Keratinocyte (primary cell): ENCODE measurements at regions not wholly inside any gene's neighbourhood (a gene's known extent, or its start where the extent isn't known, plus 50 kb on each side); places are given as distances from the start of the nearest gene placed in this dataset.
"Not testable (repeated sequence)": the region's sequence is repeated elsewhere in the genome, so short reads cannot be mapped to it uniquely, and the experiment has no call there.

Experiments
- DNase-seq: peaks from one replicate; pipeline ENCODE4 v3.0.0-alpha.2; 2011; ENCODE audit warnings: low read depth, missing footprints, low spot score
- FAIRE-seq: peaks from 2 replicates; lab custom pipeline; 2011; peaks lifted over from hg19 to GRCh38; lab: Jason Lieb, UNC
- H2AFZ ChIP-seq: 2 replicates; pipeline ENCODE4 v1.6.0; 2012; ENCODE audit warnings: low read length, control low read depth, inconsistent platforms; ENCODE audit not compliant: control insufficient read depth
- H3K27ac ChIP-seq: 2 replicates; pipeline ENCODE4 v1.5.1; 2011; ENCODE audit warnings: low read length; ENCODE audit not compliant: control insufficient read depth, insufficient read depth
- H3K27me3 ChIP-seq: 3 replicates; pipeline ENCODE4 v1.6.0; 2011; ENCODE audit warnings: low read length; ENCODE audit not compliant: control insufficient read depth, insufficient read depth; ENCODE audit errors: extremely low read depth
- H3K36me3 ChIP-seq, 2 experiments: 2 replicates in 1 of 2; 3 replicates in 1 of 2; pipeline ENCODE4 v1.5.1; 2011; ENCODE audit warnings: low read length in 2 of 2, mild to moderate bottlenecking in 1 of 2; ENCODE audit not compliant: control insufficient read depth in 2 of 2, insufficient read depth in 2 of 2; ENCODE audit errors: extremely low read depth in 1 of 2
- H3K4me1 ChIP-seq: 3 replicates; pipeline ENCODE4 v1.5.1; 2011; ENCODE audit warnings: low read length; ENCODE audit not compliant: control insufficient read depth, insufficient read depth; ENCODE audit errors: extremely low read depth
- H3K4me2 ChIP-seq: 3 replicates; pipeline ENCODE4 v1.6.0; 2011; ENCODE audit warnings: low read depth, low read length; ENCODE audit not compliant: control insufficient read depth, insufficient read depth; ENCODE audit errors: extremely low read depth
- H3K4me3 ChIP-seq, 3 experiments: fragments of 200-600 bp in 1 of 3; sonication (generic) in 1 of 3; 2 replicates in 2 of 3; 3 replicates in 1 of 3; pipeline ENCODE4 v1.5.1; 2011 to 2016; ENCODE audit warnings: low read length in 3 of 3, mild to moderate bottlenecking in 3 of 3, control low read depth in 2 of 3, inconsistent platforms in 1 of 3, low read depth in 1 of 3, mixed read lengths in 1 of 3, mixed run types in 1 of 3, moderate library complexity in 1 of 3; ENCODE audit not compliant: control insufficient read depth in 2 of 3, insufficient read depth in 2 of 3; ENCODE audit errors: extremely low read depth in 1 of 3
- H3K79me2 ChIP-seq: 2 replicates; pipeline ENCODE4 v1.6.0; 2012; ENCODE audit warnings: low read length; ENCODE audit not compliant: control insufficient read depth, insufficient read depth
- H3K9ac ChIP-seq: 3 replicates; pipeline ENCODE4 v1.6.0; 2011; ENCODE audit warnings: low read length; ENCODE audit not compliant: control insufficient read depth, insufficient read depth; ENCODE audit errors: extremely low read depth
- H3K9me1 ChIP-seq: 3 replicates; pipeline ENCODE4 v1.6.0; 2011; ENCODE audit warnings: low read length; ENCODE audit not compliant: control insufficient read depth, insufficient read depth; ENCODE audit errors: extremely low read depth
- H3K9me3 ChIP-seq: 2 replicates; pipeline ENCODE4 v1.5.1; 2012; ENCODE audit warnings: low read depth, low read length; ENCODE audit not compliant: control insufficient read depth
- H4K20me1 ChIP-seq: 3 replicates; pipeline ENCODE4 v1.6.0; 2011; ENCODE audit warnings: low read length; ENCODE audit not compliant: control insufficient read depth, insufficient read depth; ENCODE audit errors: extremely low read depth
- CTCF ChIP-seq, 3 experiments: IDR thresholded peaks in 1 of 3; conservative IDR thresholded peaks in 1 of 3; optimal IDR thresholded peaks in 1 of 3; 2 replicates in 2 of 3; 3 replicates in 1 of 3; pipeline versions ENCODE3 to v1.5.1; 2011; ENCODE audit warnings: low read length in 3 of 3, mild to moderate bottlenecking in 3 of 3, moderate library complexity in 2 of 3, control low read depth in 1 of 3, inconsistent platforms in 1 of 3; ENCODE audit not compliant: insufficient read depth in 2 of 3; ENCODE audit errors: extremely low read depth in 1 of 3
- EZH2 ChIP-seq: IDR thresholded peaks from one replicate; pipeline ENCODE4 v1.6.1; 2012; ENCODE audit warnings: inconsistent platforms, mild to moderate bottlenecking, low read length, moderate library complexity
- dilution Hi-C: fragments of 300-500 bp; cut with MboI; formaldehyde crosslinking; loops from one replicate; pipeline ENCODE4 v1.7.0; 2020; ENCODE audit warnings: low sequenced_read_pairs; ENCODE audit not compliant: extremely low pct_ligation_motif_present

- FAIRE-seq (no peak), DNase-seq (no peak)
- Histone ChIP-seq H2AFZ (no peak overlapping the region), H3K4me3 (no peak overlapping the region), H3K79me2 (no peaks in the 10 kb centered on the region), H3K27me3 (no peaks in the 10 kb centered on the region), H3K36me3 (no peaks in the 10 kb centered on the region), H3K9ac (no peak overlapping the region), H3K9me3 (no peaks in the 10 kb centered on the region), H3K27ac (no peak overlapping the region), H3K4me2 (no peak overlapping the region), H3K9me1 (no peaks in the 10 kb centered on the region), H3K4me1 (no peaks in the 10 kb centered on the region), H4K20me1 (no peaks in the 10 kb centered on the region)
- no peak for TF ChIP-seq CTCF (optimal IDR thresholded peaks at IDR 0.05 in 1 of 3, IDR thresholded peaks at IDR 0.05 in 1 of 3, conservative IDR thresholded peaks at IDR 0.05 in 1 of 3; ENCODE audit: extremely low read depth in 1 of 3, insufficient read depth in 2 of 3, low read length in 3 of 3)
- TF ChIP-seq EZH2, result no peak
- dilution Hi-C loops, result no loop called here
Observed at GRCh38 chr6:1212919-1213318, 99.0 kb upstream of the FOXQ1 start.

- H3K4me1 ChIP-seq, H3K79me2 ChIP-seq, H3K27me3 ChIP-seq, H3K9me3 ChIP-seq, H2AFZ ChIP-seq, H3K27ac ChIP-seq, H3K4me3 ChIP-seq, H3K9me1 ChIP-seq, dilution Hi-C loops, FAIRE-seq, DNase-seq, H4K20me1 ChIP-seq, H3K4me2 ChIP-seq, H3K36me3 ChIP-seq, H3K9ac ChIP-seq: not testable (repeated sequence)
Observed at GRCh38 chr6:1212138-1212537, 99.8 kb upstream of the FOXQ1 start.

GRCh38 chr6:1210631-1211030, 101.3 kb upstream of the FOXQ1 start:
- H2AFZ ChIP-seq, FAIRE-seq, dilution Hi-C loops, H3K9me3 ChIP-seq, H3K9ac ChIP-seq, H3K4me1 ChIP-seq, DNase-seq, H3K27me3 ChIP-seq, H3K4me2 ChIP-seq, H3K79me2 ChIP-seq, H3K27ac ChIP-seq, H3K36me3 ChIP-seq, H3K9me1 ChIP-seq, H4K20me1 ChIP-seq, H3K4me3 ChIP-seq: not testable (repeated sequence)
